GM12864 (cell line): ENCODE measurements at regions not wholly inside any gene's neighbourhood (a gene's known extent, or its start where the extent isn't known, plus 50 kb on each side); places are given as distances from the start of the nearest gene placed in this dataset.

Experiments used
- DNase-seq: peaks from one replicate; pipeline ENCODE4 v3.0.0-alpha.2; 2011; ENCODE audit warnings: low read depth
- H3K4me3 ChIP-seq: 2 replicates; pipeline ENCODE4 v1.5.1; 2011; ENCODE audit warnings: mild to moderate bottlenecking, low read depth, low read length, control low read depth
- CTCF ChIP-seq: IDR thresholded peaks from 2 replicates; pipeline ENCODE4 v1.5.1; 2011; ENCODE audit warnings: low read depth, mild to moderate bottlenecking, moderate library complexity, low read length, control low read depth, inconsistent platforms; ENCODE audit errors: missing control alignments

DNA sequence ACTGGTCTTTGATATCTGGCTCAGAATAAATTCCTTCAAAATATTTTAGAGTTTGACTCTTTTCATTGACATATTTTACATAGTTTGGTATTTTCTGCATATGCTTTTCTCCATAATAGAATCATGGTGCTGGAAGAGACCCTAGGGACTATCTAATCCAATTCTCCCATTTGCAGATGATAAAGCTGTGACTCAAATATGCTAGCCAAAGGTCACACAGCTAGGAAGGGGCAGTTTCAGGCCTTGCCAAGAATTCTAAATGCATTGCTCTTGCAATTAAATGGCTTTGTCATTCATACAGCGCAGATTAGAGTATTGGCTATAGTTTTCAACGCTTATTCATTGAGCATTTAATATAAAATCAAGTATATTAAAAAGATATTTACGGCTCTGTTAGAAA, 374.1 kb upstream of the RASGEF1B start:
- no peak for DNase-seq
- no peak overlapping the region for H3K4me3 ChIP-seq
- no peak for TF ChIP-seq CTCF

- H3K4me3 ChIP-seq, result no peak overlapping the region
- no peak for TF ChIP-seq CTCF
- DNase-seq, result no peak
Measured at GRCh38 chr4:81845273-81845672, 373.6 kb upstream of the RASGEF1B start.

- DNase-seq, result no peak
- TF ChIP-seq CTCF, result peak; percentile 70
- no peak overlapping the region for H3K4me3 ChIP-seq
Measured at GRCh38 chr4:81844717-81845116, 373.0 kb upstream of the RASGEF1B start.

- no peak for DNase-seq
- no peak for TF ChIP-seq CTCF
- no peak overlapping the region for H3K4me3 ChIP-seq
Measured at GRCh38 chr4:81839347-81840042, 367.8 kb upstream of the RASGEF1B start.

DNA sequence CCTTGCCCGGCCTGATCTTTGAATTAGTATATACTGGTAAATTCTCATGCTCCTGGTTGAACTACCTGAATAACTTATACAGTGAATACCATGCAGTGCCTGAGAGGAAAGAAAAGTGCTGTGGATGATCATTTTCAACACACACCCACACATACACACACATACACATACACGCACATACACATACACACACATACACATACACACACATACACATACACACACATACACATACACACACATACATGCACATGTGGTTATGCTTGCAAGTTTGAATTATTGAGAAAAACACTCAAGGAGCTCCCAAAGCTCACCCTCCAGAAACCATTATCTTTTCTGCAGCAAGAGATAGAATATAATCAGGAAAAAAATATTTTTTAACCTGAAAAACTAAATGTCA, 366.9 kb upstream of the RASGEF1B start:
- TF ChIP-seq CTCF, result no peak
- DNase-seq, result no peak
- no peak overlapping the region for H3K4me3 ChIP-seq

GRCh38 chr4:81836716-81837115, 365.0 kb upstream of the RASGEF1B start:
- no peak for TF ChIP-seq CTCF
- DNase-seq, result no peak
- H3K4me3 ChIP-seq, result no peak overlapping the region

DNA sequence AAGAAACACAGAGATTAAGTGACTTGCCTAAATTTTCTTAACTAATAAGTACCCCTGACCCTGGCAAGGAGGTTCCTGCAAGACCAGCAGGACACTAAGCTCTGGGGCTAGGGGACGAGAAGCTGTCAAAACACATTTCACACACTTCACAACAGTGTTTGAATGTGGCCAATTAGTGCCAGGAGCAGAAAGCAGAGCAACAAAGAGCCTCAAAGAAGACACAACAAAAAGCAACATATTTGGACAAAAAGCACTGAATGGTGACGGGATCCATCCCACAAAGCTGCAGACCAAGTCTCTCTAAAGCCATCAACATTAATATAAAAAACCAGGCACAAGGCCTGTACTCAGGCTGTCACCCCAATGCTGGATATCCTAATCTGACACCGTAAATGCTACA, 361.9 kb upstream of the RASGEF1B start:
- TF ChIP-seq CTCF, result no peak
- no peak overlapping the region for H3K4me3 ChIP-seq
- no peak for DNase-seq
